ENCODE measurements at regions not wholly inside any gene's neighbourhood (a gene's known extent, or its start where the extent isn't known, plus 50 kb on each side); places are given as distances from the start of the nearest gene placed in this dataset.

DNA sequence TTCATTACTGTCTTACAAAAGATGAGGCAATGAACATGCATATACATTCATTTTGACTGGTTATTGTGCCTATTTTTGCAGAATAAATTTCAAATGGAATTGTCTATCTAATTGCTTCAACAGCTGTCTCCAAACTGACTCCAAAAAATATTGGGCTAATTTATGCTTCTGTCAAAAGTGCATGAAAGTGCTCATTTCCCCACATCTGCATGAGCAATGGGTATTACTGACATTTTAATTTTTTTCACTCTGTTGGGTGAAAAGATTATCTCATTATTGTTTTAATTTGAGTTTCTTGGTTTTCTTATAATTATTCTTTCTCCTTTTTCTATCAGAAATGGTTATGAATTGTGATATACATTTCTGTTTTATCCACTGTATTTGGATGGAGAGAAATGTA, 404.2 kb downstream of the QKI start:
- DNase-seq = no peak

DNA sequence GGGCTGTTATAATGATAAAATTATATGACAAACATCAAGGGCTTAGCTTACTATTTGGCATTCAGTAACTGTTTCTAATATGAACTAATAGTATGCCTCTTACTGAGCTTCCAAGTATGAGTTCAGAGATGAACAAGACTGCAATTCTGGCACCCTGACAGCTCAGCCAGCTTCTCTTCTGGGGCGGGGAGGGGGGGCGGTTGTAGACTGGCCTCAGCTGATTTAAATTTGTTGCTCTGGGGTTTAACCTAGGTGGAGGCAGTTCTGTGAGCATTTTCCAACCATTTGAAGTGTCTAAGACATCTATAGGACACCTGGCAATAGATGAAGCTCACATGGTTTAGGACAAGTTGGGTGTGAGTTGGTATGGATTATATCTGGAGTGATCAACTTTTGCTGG, 401.9 kb downstream of the QKI start:
- no peak for DNase-seq

GRCh38 chr6:163815796-163816195, 401.3 kb downstream of the QKI start:
- DNase-seq = no peak

- DNase-seq = no peak
These were observed 400.2 kb downstream of the QKI start for GRCh38 chr6:163814494-163815364.

DNA sequence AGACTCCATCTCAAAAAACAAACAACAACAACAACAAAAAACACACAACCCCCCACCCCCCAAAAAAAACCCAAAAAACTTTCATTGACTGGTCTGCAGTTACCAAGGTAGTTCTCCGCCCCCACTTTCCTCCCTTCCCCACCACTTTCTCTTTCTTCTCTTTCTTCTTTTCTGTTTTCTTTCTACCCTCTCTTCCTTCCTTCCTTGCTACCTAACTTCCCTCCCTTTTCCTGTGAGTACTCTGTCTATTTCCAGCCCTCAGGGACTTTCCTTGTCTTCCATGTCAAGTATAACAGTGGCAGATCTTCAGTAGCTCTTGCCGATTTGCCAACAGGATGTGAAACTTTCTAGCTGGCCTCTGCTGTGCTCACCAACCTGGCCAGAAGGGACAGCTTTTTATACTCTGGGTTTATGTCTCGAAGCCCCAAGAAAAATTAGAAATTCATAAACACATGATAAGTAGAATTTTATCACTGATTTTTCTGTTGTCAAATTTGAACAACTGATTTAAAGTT, 399.5 kb downstream of the QKI start:
- no peak for DNase-seq

DNA sequence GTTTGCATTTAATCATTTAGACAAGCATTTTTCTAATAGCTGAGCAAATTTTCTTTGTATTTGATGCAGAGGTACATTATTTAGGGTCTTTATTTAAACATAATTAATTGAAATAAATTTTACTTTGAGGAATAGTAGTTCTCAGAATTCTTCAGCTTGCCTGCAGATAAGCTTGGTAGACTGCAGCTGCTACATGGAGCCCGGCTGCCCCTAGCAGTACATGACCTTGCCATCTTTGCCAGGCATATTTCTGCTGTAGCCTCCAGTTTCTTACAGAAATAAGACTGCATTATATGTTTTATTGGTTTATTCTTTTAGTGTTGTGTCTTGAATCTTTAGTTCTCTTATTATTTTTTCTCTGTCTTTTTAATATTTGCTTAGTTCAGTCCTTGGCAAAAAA, 396.8 kb downstream of the QKI start:
- no peak for DNase-seq

- DNase-seq = no peak
These were observed 394.8 kb downstream of the QKI start for GRCh38 chr6:163809364-163809763.

DNA sequence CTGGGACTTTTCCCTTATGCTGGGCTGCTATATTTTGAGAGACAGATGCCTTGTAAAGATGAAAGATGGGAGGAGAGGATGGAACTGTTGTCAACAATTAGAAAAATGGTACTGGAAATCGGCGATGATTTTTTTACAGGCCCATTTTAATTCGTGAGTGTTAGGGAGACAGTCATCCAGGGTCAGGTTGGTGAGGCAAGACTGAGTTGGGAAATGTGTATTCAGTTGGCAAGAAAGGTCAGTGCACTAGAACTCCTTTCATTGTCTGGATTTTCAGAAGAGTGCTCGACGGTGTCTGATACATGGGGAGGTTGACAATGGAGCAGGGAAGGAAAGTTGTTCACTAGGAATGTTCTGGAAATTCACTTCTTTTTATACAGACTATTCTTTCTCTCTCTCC, 394.4 kb downstream of the QKI start:
- no peak for DNase-seq

- DNase-seq = no peak
These were observed 393.7 kb downstream of the QKI start for GRCh38 chr6:163808231-163808630.

DNA sequence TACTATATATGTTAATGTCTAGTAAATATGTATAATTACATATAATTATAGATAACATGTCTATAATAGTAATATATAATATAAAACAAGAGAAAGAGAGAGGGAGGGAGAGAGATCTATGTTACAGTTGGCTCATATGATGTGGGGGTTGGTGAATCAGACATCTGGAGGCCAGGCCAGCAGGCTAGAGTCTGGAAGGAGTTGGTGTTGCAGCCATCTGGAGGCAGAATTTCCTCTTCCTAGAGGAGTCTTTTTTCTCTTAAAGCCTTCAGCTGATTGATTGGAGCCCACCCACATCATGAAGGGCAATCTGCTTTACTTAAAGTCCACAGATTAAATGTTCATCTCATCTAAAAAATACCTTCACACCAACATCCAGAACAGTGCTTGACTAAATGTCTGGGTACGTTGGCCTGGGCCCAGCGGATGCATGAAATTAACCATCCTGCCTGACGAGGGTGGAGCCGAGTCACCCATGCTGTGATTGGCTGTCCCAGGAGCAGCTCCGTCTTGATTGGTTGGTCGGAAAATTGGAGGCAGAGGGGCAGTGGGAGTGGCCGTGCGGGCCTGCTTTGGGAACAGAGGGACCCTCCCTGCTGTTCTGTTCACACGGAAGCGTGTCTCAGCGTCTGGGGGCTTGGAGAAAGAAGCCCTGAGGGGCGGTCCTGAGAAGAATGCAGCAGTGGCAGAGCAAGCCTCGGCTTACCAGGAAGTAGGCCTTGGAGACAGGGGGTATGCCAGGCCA, 392.4 kb downstream of the QKI start:
- no peak for DNase-seq

- no peak for DNase-seq
These were observed 390.5 kb downstream of the QKI start for GRCh38 chr6:163804991-163805390.

- no peak for DNase-seq
These were observed 387.7 kb downstream of the QKI start for GRCh38 chr6:163802267-163802666.

DNA sequence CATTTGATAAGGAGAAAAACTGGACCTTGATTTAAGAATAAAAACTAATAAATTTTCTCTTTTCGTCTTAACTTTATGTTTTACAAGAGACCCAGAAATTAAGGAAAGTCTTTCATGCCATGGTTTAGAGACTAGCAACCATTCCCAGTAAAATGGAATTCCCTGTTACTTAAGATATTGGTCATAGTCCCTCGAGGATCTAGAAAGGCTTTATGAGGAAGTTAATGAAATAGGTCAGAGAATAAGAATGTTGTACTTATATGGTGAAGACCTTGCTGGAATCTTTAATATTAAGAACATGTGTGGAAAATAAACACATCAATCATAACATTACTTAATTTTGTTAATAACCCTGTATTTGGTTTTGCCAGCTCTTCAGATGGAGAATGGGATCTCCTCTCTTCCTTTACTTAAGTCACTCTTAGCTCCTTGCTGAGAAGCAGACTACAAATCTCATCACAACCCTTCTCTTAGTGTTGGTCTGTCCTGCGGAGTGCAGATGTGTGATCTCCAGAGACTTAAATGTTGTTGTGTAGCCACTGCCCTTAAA, 382.9 kb downstream of the QKI start:
- DNase-seq = no peak

DNA sequence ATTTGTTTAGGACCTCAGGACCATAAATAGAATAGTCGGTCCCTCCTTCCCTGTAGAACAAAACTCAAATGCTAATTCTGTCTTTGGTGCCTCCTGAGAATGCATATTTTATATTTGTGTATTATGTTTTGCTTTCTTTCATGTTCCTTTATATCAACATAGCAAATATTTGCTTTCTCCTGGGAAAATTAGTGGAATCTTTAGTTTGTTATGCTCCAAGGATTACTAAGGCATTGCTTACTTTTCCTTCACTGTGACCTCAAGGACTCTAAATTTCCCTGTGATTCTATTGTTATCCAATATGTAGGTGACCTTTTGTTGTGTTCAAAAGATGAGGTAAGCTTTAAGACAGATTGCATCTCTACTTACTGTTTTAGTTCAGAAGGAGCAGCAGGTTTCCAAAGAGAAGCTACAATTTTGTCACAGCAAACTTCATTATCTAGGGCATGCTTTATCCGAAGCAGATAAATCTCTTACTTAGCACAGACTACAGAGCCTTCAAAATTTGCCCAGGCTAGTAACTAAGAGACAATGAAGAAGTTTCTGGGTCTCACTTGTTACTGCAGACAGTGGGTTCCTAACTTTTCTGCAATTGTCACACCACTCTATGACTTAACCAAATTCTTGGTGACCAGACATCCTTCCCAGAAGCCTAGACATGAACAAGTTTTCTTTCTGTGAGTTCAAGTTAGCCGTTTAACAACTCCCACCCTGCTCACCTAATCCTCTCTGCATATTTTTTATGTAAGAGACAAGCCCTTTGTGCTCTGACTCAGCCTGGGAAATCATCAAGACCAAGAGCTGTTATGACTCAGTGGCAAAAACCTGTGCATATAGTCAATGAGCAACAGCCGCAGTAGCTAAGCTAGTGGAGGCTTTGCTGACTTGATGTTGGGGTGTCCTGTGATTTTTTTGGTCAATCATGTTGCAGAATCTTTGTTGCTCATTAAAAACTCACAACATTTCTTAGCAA, 378.8 kb downstream of the QKI start:
- no peak for DNase-seq

DNA sequence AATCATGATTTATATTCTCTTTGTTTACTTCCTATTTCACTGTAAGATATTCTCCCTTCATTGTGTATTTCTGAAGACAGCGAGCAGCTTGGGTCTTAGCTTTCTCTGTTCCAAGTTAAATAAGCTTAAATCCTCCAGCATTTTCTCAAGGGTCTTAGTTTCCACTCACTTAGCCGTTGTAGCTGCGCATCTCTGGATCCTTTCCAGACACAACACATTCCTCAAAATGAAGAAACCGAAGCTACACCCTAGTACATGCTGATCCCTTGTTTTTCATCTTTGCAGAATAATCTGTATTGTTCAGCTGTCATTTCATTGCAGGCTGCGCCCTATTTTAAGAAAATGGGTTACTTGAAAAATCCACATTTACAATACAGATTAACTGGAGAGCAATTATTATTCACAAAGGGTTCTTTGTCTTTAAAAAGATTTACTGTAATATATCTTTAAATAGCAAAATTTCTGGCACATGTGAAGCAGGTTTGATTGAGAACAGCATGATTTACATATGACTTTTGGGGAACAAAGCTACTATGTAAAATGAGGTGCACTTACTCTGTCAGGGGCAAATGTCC, 375.8 kb downstream of the QKI start:
- no peak for DNase-seq

GRCh38 chr6:163789199-163789810, 374.8 kb downstream of the QKI start:
- no peak for DNase-seq

DNA sequence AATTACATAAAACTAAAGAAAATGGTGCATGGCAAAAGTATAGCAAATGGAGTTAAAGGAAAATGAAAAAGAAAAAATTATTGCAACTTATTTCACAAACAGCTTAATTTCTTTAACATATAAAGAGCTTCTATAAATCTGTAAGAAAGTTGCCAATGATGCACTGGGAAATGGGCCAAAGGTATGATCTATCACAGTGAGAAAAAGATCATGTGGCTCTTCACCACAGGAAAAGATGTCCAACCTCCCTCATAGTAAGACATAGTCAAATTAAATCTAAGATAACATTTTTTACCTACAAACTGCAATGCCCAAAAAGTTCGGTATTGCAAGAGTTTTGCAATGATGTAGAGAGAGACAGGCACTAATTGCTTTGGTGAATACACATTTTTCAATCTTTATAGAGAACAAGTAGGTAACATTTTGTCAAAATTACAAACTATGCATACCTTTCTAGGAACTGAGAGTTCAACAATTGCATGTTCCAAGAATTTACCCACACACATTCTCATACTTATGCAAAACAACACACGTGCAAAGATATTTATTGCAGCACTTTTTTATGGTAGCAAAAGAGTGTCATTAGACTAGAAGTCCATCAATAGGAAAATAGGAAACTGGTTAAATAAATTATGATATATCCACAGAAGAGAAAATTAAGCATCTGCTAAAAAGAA, 372.6 kb downstream of the QKI start:
- no peak for DNase-seq

- DNase-seq = no peak
These were observed 368.0 kb downstream of the QKI start for GRCh38 chr6:163782436-163783003.

GRCh38 chr6:163780994-163781393, 366.5 kb downstream of the QKI start:
- no peak for DNase-seq

- DNase-seq = no peak
These were observed 365.3 kb downstream of the QKI start for GRCh38 chr6:163779727-163780284.
